Epithelial cell of esophagus (primary cell): ENCODE measurements at regions not wholly inside any gene's neighbourhood (a gene's known extent, or its start where the extent isn't known, plus 50 kb on each side); places are given as distances from the start of the nearest gene placed in this dataset.

Experiments used
- DNase-seq: peaks from one replicate; pipeline ENCODE4 v3.0.0; 2010; ENCODE audit warnings: low read depth
- H3K4me3 ChIP-seq: 2 replicates; pipeline ENCODE4 v1.5.1; 2011; ENCODE audit warnings: mild to moderate bottlenecking, low read length, control low read depth
- CTCF ChIP-seq: IDR thresholded peaks from 2 replicates; pipeline ENCODE4 v1.5.1; 2011; ENCODE audit warnings: low read depth, mild to moderate bottlenecking, low read length, control low read depth, inconsistent platforms; ENCODE audit not compliant: insufficient read depth; ENCODE audit errors: missing control alignments

DNA sequence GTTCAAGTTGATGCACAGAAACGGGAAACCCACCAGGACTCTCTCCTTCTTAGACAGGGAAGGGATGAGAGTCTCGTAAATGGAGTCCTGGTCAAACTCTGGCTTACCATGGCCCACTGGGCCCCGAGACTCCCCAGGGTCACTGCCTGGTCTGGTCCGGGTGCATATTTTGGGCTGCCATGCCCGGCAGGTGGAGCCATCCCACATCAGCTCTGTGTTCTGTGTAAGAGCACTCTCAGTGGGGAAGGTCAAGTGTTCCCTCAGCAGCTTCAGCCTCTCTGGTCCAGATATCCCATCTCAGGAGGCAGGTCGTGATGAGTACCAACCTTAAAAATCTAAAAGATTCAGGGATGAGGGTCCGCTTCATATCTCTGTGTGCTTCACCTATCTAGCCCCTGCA lies 138.8 kb downstream of the EDN3 start:
- DNase-seq, result no peak
- H3K4me3 ChIP-seq, result no peak overlapping the region
- no peak for TF ChIP-seq CTCF

GRCh38 chr20:59441306-59441705 lies 140.9 kb downstream of the EDN3 start:
- no peak for DNase-seq
- no peak for TF ChIP-seq CTCF
- H3K4me3 ChIP-seq, result no peak overlapping the region

GRCh38 chr20:59441860-59442810 lies 141.7 kb downstream of the EDN3 start:
- DNase-seq, result no peak
- H3K4me3 ChIP-seq, result no peak overlapping the region
- no peak for TF ChIP-seq CTCF

DNA sequence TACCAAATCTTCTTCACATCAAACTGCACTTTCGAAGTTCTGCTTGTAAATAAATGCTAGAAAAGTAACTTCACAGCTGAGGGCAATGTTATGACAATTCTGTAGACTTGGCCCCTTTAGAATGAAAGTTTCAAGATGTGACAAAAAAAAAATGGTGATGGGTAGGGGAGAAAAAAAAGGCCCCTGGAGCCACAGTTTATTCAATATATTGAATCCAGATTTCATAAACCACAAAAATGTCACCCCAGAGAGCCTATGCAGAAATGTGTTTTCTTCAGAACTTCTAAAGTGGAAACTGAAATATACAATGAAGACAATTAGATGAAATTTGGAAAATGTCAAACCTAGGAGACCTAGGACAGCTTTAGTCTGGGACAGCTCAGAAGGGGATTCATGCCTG lies 143.1 kb downstream of the EDN3 start:
- no peak overlapping the region for H3K4me3 ChIP-seq
- no peak for DNase-seq
- no peak for TF ChIP-seq CTCF

GRCh38 chr20:59446376-59446775 lies 146.0 kb downstream of the EDN3 start:
- no peak overlapping the region for H3K4me3 ChIP-seq
- no peak for TF ChIP-seq CTCF
- DNase-seq, result no peak

DNA sequence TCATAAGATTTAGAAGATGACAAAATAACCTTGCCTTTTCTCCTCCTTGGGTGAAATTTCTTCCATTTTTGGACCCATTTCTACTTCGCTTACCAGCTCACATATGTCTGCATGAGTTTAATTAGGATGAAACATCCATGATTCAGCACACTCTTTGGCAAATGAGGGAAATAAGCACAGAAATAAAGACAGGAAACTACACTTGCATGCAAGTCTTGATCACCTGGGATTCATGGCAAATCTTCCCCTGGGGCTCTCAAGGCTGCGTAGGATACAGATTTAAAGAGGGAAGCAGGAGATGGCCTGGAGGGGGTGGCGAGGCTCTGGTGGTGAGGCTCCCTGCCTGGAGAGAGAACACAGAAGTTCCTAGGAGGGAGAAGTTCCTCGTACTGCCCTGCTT lies 147.8 kb downstream of the EDN3 start:
- DNase-seq, result no peak
- H3K4me3 ChIP-seq, result no peak overlapping the region
- no peak for TF ChIP-seq CTCF

DNA sequence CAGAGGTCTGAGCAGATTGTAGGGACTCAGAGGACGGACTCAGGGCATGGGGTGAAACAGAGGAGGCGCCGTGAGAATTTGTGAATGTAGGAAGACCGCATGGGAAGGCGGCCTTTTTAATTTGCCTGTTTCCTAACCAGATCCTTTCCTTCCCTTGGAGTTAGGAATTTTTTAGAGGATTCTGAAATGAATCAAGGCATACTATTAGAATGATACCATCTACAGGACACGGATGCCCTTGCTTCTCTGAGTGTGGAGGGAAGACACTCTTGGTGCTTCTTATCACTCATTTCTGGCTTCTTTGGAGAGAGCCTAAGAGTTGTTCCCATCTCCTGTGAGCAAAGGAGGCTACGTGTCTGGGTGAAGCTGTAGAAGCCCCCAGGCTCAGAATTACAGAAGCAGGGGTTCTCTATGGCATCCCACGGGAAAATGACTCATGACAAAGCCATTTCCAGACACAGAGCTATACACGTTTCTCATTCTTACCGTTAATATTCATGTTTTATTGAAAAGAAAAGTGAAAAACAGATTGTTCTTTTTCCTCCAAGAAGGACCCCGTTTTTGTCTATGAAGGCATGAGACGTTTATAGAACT lies 148.5 kb downstream of the EDN3 start:
- DNase-seq, result no peak
- no peak for TF ChIP-seq CTCF
- no peak overlapping the region for H3K4me3 ChIP-seq
